ENCODE measurements at regions not wholly inside any gene's neighbourhood (a gene's known extent, or its start where the extent isn't known, plus 50 kb on each side); places are given as distances from the start of the nearest gene placed in this dataset.

- DNase-seq (ENCODE audit: low read depth, low spot score) = no peak
- ChIA-PET CTCF (interaction anchor here (1.6 kb wide), 1 partner anchor 17 kb away, joined by 4 read pairs; no protein-coding TSS in a partner anchor), POLR2A (no interaction called here)
- no peak for TF ChIP-seq CTCF (IDR thresholded peaks at IDR 0.05; ENCODE audit: insufficient read depth, low read length, missing control alignments)
- H3K4me3 ChIP-seq (ENCODE audit: low read depth, low read length) = no peak overlapping the region
These were observed 202.3 kb downstream of the THBS2 start for GRCh38 chr6:169051371-169051770.

- no peak for TF ChIP-seq CTCF (IDR thresholded peaks at IDR 0.05; ENCODE audit: insufficient read depth, low read length, missing control alignments)
- H3K4me3 ChIP-seq (ENCODE audit: low read depth, low read length) = no peak overlapping the region
- DNase-seq (ENCODE audit: low read depth, low spot score) = no peak
- ChIA-PET CTCF (interaction anchor here (1.3 kb wide), 2 partner anchors 15 to 146 kb away, joined by 3 to 4 read pairs; no protein-coding TSS in a partner anchor), POLR2A (no interaction called here)
These were observed 204.8 kb downstream of the THBS2 start for GRCh38 chr6:169048865-169049205.

- CTCF ChIA-PET = interaction anchor here (1.3 kb wide), 2 partner anchors 15 to 147 kb away, joined by 3 to 4 read pairs; no protein-coding TSS in a partner anchor
- no peak for DNase-seq (ENCODE audit: low read depth, low spot score)
- no peak for TF ChIP-seq CTCF (IDR thresholded peaks at IDR 0.05; ENCODE audit: insufficient read depth, low read length, missing control alignments)
- POLR2A ChIA-PET = no interaction called here
- no peak overlapping the region for H3K4me3 ChIP-seq (ENCODE audit: low read depth, low read length)
These were observed 205.3 kb downstream of the THBS2 start for GRCh38 chr6:169048185-169048864.

- no peak for DNase-seq (ENCODE audit: low read depth, low spot score)
- TF ChIP-seq CTCF (IDR thresholded peaks at IDR 0.05; ENCODE audit: insufficient read depth, low read length, missing control alignments) = no peak
- H3K4me3 ChIP-seq (ENCODE audit: low read depth, low read length) = no peak overlapping the region
- ChIA-PET CTCF (no interaction called here), POLR2A (no interaction called here)
These were observed 206.3 kb downstream of the THBS2 start for GRCh38 chr6:169047345-169047744.

GRCh38 chr6:169046483-169047192 is 207.0 kb downstream of the THBS2 start:
- CTCF ChIA-PET = no interaction called here
- no peak for TF ChIP-seq CTCF (IDR thresholded peaks at IDR 0.05; ENCODE audit: insufficient read depth, low read length, missing control alignments)
- POLR2A ChIA-PET = no interaction called here
- no peak for DNase-seq (ENCODE audit: low read depth, low spot score)
- H3K4me3 ChIP-seq (ENCODE audit: low read depth, low read length) = no peak overlapping the region

- ChIA-PET CTCF (no interaction called here), POLR2A (no interaction called here)
- no peak overlapping the region for H3K4me3 ChIP-seq (ENCODE audit: low read depth, low read length)
- TF ChIP-seq CTCF (IDR thresholded peaks at IDR 0.05; ENCODE audit: insufficient read depth, low read length, missing control alignments) = no peak
- DNase-seq (ENCODE audit: low read depth, low spot score) = no peak
These were observed 207.6 kb downstream of the THBS2 start for GRCh38 chr6:169046021-169046420.

Data from AG04449 (cell line).